ENCODE measurements at regions not wholly inside any gene's neighbourhood (a gene's known extent, or its start where the extent isn't known, plus 50 kb on each side); places are given as distances from the start of the nearest gene placed in this dataset.

DNA sequence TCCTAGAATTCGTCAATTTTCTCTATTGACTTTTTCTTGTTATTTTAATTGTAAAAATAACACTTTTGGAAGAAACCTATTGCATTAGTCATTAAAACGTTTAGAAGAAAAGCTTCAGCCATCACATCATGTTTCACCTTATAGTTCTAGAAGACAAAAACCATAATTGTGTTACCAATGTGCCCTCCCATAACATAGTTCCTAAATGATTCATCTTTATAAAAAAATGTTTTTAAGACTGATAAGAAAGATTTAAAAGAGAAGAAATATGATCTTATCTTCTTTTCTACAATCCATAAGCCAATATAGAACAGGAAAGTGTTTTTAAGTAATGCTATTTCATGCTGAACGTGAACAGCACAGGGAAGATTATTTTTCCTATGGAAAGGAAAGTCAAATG, 316.6 kb upstream of the NDST4 start:
- Histone ChIP-seq H3K79me2 (ENCODE audit: insufficient read depth) (no peaks in the 10 kb centered on the region; the same call in 1 of the 2 replicates), H3K27me3 (ENCODE audit: insufficient read depth) (no peaks in the 10 kb centered on the region), H4K20me1 (ENCODE audit: insufficient read depth) (no peaks in the 10 kb centered on the region), H3K4me3 (ENCODE audit: low read depth in 2 of 2, low read length in 1 of 2) (no peak overlapping the region), H3K4me2 (no peak overlapping the region), H2AFZ (ENCODE audit: low read depth) (0 out of 2 replicates have a peak overlapping the region, but pooled peaks have one; percentile 11), H3K36me3 (replicated peaks in 1 of 2; ENCODE audit: control insufficient read depth in 1 of 2, insufficient read depth in 2 of 2, low read length in 1 of 2) (no peaks in the 10 kb centered on the region), H3K27ac (ENCODE audit: low read depth in 2 of 2, low read length in 1 of 2) (no peak overlapping the region), H3K9me2 (no peaks in the 10 kb centered on the region), H3K4me1 (ENCODE audit: control insufficient read depth in 1 of 2, insufficient read depth in 2 of 2, low read depth in 1 of 2, low read length in 1 of 2) (no peaks in the 10 kb centered on the region), H3K9ac (no peak overlapping the region), H3K9me3 (no peaks in the 10 kb centered on the region), H3F3A (replicated peaks; ENCODE audit: insufficient read depth) (no peaks in the 10 kb centered on the region)
- WGBS (ENCODE audit: low lambda C conversion rate), result 10% methylated on average over 3 of the region's 3 CpGs
- CTCF ChIA-PET, result no interaction called here
- no peak for TF ChIP-seq CTCF (IDR thresholded peaks at IDR 0.05)
- TF ChIP-seq SIN3A (IDR thresholded peaks at IDR 0.05; ENCODE audit: borderline replicate concordance, low read depth, low read length), result no peak
- TF ChIP-seq POLR2AphosphoS5 (IDR thresholded peaks at IDR 0.05; ENCODE audit: low read depth, low read length), result no peak
- TF ChIP-seq RAD21 (IDR thresholded peaks at IDR 0.05; ENCODE audit: low read length), result no peak
- no peak for TF ChIP-seq GATA2 (CRISPR knock-in tag; IDR thresholded peaks at IDR 0.05)
- TF ChIP-seq RCOR1 (IDR thresholded peaks at IDR 0.05; ENCODE audit: low read length), result no peak
- no peak for TF ChIP-seq USF2 (IDR thresholded peaks at IDR 0.05; ENCODE audit: borderline replicate concordance, low read depth, low read length)
- TF ChIP-seq PBX3 (IDR thresholded peaks at IDR 0.05), result no peak
- TF ChIP-seq SMC3 (IDR thresholded peaks at IDR 0.05; ENCODE audit: low read depth, low read length), result no peak
- no peak for TF ChIP-seq YY1 (IDR thresholded peaks at IDR 0.05; ENCODE audit: low read depth)
- TF ChIP-seq FOXM1 (IDR thresholded peaks at IDR 0.05; ENCODE audit: low read depth), result no peak
- TF ChIP-seq REST (IDR thresholded peaks at IDR 0.05; ENCODE audit: low read depth, low read length), result no peak
- TF ChIP-seq NRF1 (IDR thresholded peaks at IDR 0.05; ENCODE audit: low read depth, low read length), result no peak
- TF ChIP-seq USF1 (IDR thresholded peaks at IDR 0.05; ENCODE audit: borderline replicate concordance, low read depth), result no peak
- TF ChIP-seq FOSL2 (IDR thresholded peaks at IDR 0.05; ENCODE audit: borderline replicate concordance, low read depth), result no peak
- no peak for TF ChIP-seq CHD2 (IDR thresholded peaks at IDR 0.05; ENCODE audit: low read length, partially characterized antibody)
- TF ChIP-seq, protein P1, sequence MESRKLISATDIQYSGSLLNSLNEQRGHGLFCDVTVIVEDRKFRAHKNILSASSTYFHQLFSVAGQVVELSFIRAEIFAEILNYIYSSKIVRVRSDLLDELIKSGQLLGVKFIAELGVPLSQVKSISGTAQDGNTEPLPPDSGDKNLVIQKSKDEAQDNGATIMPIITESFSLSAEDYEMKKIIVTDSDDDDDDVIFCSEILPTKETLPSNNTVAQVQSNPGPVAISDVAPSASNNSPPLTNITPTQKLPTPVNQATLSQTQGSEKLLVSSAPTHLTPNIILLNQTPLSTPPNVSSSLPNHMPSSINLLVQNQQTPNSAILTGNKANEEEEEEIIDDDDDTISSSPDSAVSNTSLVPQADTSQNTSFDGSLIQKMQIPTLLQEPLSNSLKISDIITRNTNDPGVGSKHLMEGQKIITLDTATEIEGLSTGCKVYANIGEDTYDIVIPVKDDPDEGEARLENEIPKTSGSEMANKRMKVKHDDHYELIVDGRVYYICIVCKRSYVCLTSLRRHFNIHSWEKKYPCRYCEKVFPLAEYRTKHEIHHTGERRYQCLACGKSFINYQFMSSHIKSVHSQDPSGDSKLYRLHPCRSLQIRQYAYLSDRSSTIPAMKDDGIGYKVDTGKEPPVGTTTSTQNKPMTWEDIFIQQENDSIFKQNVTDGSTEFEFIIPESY (IDR thresholded peaks at IDR 0.05; ENCODE audit: borderline replicate concordance, low read depth), result no peak
- POLR2A ChIA-PET, result no interaction called here
- DNase-seq, result no peak
